ENCODE measurements at regions not wholly inside any gene's neighbourhood (a gene's known extent, or its start where the extent isn't known, plus 50 kb on each side); places are given as distances from the start of the nearest gene placed in this dataset.

- TF ChIP-seq POLR2A (IDR thresholded peaks at IDR 0.05; ENCODE audit: low read depth, low read length) (no peak), CTCF (IDR thresholded peaks at IDR 0.05; ENCODE audit: extremely low read depth in 1 of 2, insufficient read depth in 1 of 2, low read depth in 1 of 2, low read length in 2 of 2) (no peak)
Observed at GRCh38 chr1:159646687-159647086, 59.1 kb downstream of the APCS start.

Data from endothelial cell of umbilical vein (primary cell).